ENCODE measurements at regions not wholly inside any gene's neighbourhood (a gene's known extent, or its start where the extent isn't known, plus 50 kb on each side); places are given as distances from the start of the nearest gene placed in this dataset.

GRCh38 chr7:112989531-112989930 lies 97.1 kb downstream of the GPR85 start:
- TF ChIP-seq, protein P1, sequence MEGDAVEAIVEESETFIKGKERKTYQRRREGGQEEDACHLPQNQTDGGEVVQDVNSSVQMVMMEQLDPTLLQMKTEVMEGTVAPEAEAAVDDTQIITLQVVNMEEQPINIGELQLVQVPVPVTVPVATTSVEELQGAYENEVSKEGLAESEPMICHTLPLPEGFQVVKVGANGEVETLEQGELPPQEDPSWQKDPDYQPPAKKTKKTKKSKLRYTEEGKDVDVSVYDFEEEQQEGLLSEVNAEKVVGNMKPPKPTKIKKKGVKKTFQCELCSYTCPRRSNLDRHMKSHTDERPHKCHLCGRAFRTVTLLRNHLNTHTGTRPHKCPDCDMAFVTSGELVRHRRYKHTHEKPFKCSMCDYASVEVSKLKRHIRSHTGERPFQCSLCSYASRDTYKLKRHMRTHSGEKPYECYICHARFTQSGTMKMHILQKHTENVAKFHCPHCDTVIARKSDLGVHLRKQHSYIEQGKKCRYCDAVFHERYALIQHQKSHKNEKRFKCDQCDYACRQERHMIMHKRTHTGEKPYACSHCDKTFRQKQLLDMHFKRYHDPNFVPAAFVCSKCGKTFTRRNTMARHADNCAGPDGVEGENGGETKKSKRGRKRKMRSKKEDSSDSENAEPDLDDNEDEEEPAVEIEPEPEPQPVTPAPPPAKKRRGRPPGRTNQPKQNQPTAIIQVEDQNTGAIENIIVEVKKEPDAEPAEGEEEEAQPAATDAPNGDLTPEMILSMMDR (conservative IDR thresholded peaks at IDR 0.05; ENCODE audit: low read depth in 2 of 2) = no peak
- TF ChIP-seq STAT1 (IDR thresholded peaks at IDR 0.05; ENCODE audit: unreplicated experiment) = no peak
- TF ChIP-seq EZH2phosphoT487 (IDR thresholded peaks at IDR 0.05; ENCODE audit: unreplicated experiment) = no peak
- no peak for TF ChIP-seq JUNB (IDR thresholded peaks at IDR 0.05; ENCODE audit: unreplicated experiment)
- TF ChIP-seq, protein P2, sequence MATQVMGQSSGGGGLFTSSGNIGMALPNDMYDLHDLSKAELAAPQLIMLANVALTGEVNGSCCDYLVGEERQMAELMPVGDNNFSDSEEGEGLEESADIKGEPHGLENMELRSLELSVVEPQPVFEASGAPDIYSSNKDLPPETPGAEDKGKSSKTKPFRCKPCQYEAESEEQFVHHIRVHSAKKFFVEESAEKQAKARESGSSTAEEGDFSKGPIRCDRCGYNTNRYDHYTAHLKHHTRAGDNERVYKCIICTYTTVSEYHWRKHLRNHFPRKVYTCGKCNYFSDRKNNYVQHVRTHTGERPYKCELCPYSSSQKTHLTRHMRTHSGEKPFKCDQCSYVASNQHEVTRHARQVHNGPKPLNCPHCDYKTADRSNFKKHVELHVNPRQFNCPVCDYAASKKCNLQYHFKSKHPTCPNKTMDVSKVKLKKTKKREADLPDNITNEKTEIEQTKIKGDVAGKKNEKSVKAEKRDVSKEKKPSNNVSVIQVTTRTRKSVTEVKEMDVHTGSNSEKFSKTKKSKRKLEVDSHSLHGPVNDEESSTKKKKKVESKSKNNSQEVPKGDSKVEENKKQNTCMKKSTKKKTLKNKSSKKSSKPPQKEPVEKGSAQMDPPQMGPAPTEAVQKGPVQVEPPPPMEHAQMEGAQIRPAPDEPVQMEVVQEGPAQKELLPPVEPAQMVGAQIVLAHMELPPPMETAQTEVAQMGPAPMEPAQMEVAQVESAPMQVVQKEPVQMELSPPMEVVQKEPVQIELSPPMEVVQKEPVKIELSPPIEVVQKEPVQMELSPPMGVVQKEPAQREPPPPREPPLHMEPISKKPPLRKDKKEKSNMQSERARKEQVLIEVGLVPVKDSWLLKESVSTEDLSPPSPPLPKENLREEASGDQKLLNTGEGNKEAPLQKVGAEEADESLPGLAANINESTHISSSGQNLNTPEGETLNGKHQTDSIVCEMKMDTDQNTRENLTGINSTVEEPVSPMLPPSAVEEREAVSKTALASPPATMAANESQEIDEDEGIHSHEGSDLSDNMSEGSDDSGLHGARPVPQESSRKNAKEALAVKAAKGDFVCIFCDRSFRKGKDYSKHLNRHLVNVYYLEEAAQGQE (IDR thresholded peaks at IDR 0.05; ENCODE audit: unreplicated experiment) = no peak
- no peak for TF ChIP-seq EZH2 (IDR thresholded peaks at IDR 0.05; ENCODE audit: low read depth, unreplicated experiment)
- no peak for TF ChIP-seq POLR2AphosphoS5 (IDR thresholded peaks at IDR 0.05; ENCODE audit: low read depth)
- TF ChIP-seq ZNF331 (CRISPR knock-in tag; IDR thresholded peaks at IDR 0.05; ENCODE audit: low read depth) = no peak
- no peak for TF ChIP-seq ZNF114 (CRISPR knock-in tag; IDR thresholded peaks at IDR 0.05)
- no peak for TF ChIP-seq ETS1 (IDR thresholded peaks at IDR 0.05)
- no peak for TF ChIP-seq CREB1 (CRISPR knock-in tag; IDR thresholded peaks at IDR 0.05; ENCODE audit: low read depth)

All from GM23338 (cell line).